Mesendoderm (in vitro differentiated cells): ENCODE measurements at regions not wholly inside any gene's neighbourhood (a gene's known extent, or its start where the extent isn't known, plus 50 kb on each side); places are given as distances from the start of the nearest gene placed in this dataset.

Experiments
- DNase-seq: peaks from one replicate; pipeline ENCODE4 v3.0.0; 2013
- H2AK5ac ChIP-seq: 2 replicates; pipeline ENCODE4 v1.6.1; 2013; ENCODE audit warnings: low read length, inconsistent platforms
- H2BK120ac ChIP-seq: 2 replicates; pipeline ENCODE4 v1.6.1; 2013; ENCODE audit warnings: low read depth, mild to moderate bottlenecking, low read length, moderate library complexity, mixed read lengths
- H2BK15ac ChIP-seq: replicated peaks from 2 replicates; pipeline ENCODE4 v1.6.1; 2013; ENCODE audit warnings: low read depth, mild to moderate bottlenecking, moderate library complexity
- H2BK5ac ChIP-seq: 2 replicates; pipeline ENCODE4 v1.6.1; 2013; ENCODE audit warnings: low read length, inconsistent platforms
- H3K18ac ChIP-seq: 2 replicates; pipeline ENCODE4 v1.6.1; 2013; ENCODE audit warnings: mild to moderate bottlenecking, low read length, mixed read lengths
- H3K23ac ChIP-seq: one replicate; pipeline ENCODE4 v1.6.1; 2013; ENCODE audit warnings: low read length
- H3K27ac ChIP-seq: 2 replicates; pipeline ENCODE4 v1.5.1; 2013; ENCODE audit warnings: low read depth, mild to moderate bottlenecking, inconsistent platforms, low read length, moderate library complexity
- H3K27me3 ChIP-seq: 2 replicates; pipeline ENCODE4 v1.6.1; 2013; ENCODE audit warnings: low read length, control low read depth, mild to moderate bottlenecking, inconsistent platforms; ENCODE audit not compliant: insufficient read depth, poor library complexity
- H3K36me3 ChIP-seq: 2 replicates; pipeline ENCODE4 v1.6.1; 2013; ENCODE audit warnings: low read length, inconsistent platforms; ENCODE audit not compliant: control insufficient read depth, insufficient read depth
- H3K4ac ChIP-seq: one replicate; pipeline ENCODE4 v1.6.1; 2013; ENCODE audit warnings: low read depth, mild to moderate bottlenecking, low read length, moderate library complexity
- H3K4me1 ChIP-seq: 2 replicates; pipeline ENCODE4 v1.6.1; 2013; ENCODE audit warnings: low read depth, low read length, inconsistent platforms; ENCODE audit not compliant: control insufficient read depth
- H3K4me2 ChIP-seq: 2 replicates; pipeline ENCODE4 v1.6.1; 2013; ENCODE audit warnings: low read length
- H3K4me3 ChIP-seq: 2 replicates; pipeline ENCODE4 v1.5.1; 2013; ENCODE audit warnings: mild to moderate bottlenecking, low read length
- H3K56ac ChIP-seq: one replicate; pipeline ENCODE4 v1.6.1; 2013; ENCODE audit warnings: low read length
- H3K79me1 ChIP-seq: 2 replicates; pipeline ENCODE4 v1.6.1; 2013; ENCODE audit warnings: low read length, inconsistent platforms
- H3K79me2 ChIP-seq: 2 replicates; pipeline ENCODE4 v1.6.1; 2013; ENCODE audit warnings: mild to moderate bottlenecking, low read length; ENCODE audit not compliant: control insufficient read depth, insufficient read depth
- H3K9ac ChIP-seq: 2 replicates; pipeline ENCODE4 v1.6.1; 2013; ENCODE audit warnings: low read length, inconsistent platforms
- H4K5ac ChIP-seq: one replicate; pipeline ENCODE4 v1.6.1; 2013; ENCODE audit warnings: low read length
- H4K8ac ChIP-seq: one replicate; pipeline ENCODE4 v1.6.1; 2013; ENCODE audit warnings: low read depth, mild to moderate bottlenecking, control low read depth, low read length, moderate library complexity
- WGBS: extraction: QIAGEN DNeasy Blood & Tissue Kit; methylation state at CpG from one replicate; pipeline ENCODE4 v1.1.7; 2013; ENCODE audit warnings: low lambda C conversion rate, missing lambda C conversion rate; ENCODE audit not compliant: insufficient coverage; ENCODE audit errors: extremely low coverage; 5-methylcytosine and 5-hydroxymethylcytosine counted together

- H3K27me3 ChIP-seq = no peaks in the 10 kb centered on the region
- no CpG with 5 or more reads among the region's 12 CpGs for WGBS
- H2BK15ac ChIP-seq = no peak overlapping the region
- no peak for DNase-seq
- no peak overlapping the region for H2BK5ac ChIP-seq
- H3K18ac ChIP-seq = no peak overlapping the region
- no peak overlapping the region for H2BK120ac ChIP-seq
- H3K4me2 ChIP-seq = no peak overlapping the region
- no peaks in the 10 kb centered on the region for H3K79me1 ChIP-seq
- H3K27ac ChIP-seq = no peak overlapping the region
- H3K4me1 ChIP-seq = no peaks in the 10 kb centered on the region
- H4K8ac ChIP-seq = no peak overlapping the region
- no peak overlapping the region for H3K4ac ChIP-seq
- H4K5ac ChIP-seq = no peak overlapping the region
- no peaks in the 10 kb centered on the region for H3K36me3 ChIP-seq
- H3K79me2 ChIP-seq = no peaks in the 10 kb centered on the region
- no peak overlapping the region for H3K56ac ChIP-seq
- no peak overlapping the region for H3K23ac ChIP-seq
- no peak overlapping the region for H3K9ac ChIP-seq
- H3K4me3 ChIP-seq = no peak overlapping the region
- no peak overlapping the region for H2AK5ac ChIP-seq
These were observed 406.2 kb downstream of the TGFB2 start for GRCh38 chr1:218751208-218751948.

- H4K5ac ChIP-seq = no peak overlapping the region
- no peak overlapping the region for H3K18ac ChIP-seq
- H3K23ac ChIP-seq = no peak overlapping the region
- H3K79me1 ChIP-seq = no peaks in the 10 kb centered on the region
- H3K4me2 ChIP-seq = no peak overlapping the region
- WGBS = no CpG with 5 or more reads among the region's 3 CpGs
- H4K8ac ChIP-seq = no peak overlapping the region
- H3K4me3 ChIP-seq = no peak overlapping the region
- no peaks in the 10 kb centered on the region for H3K79me2 ChIP-seq
- H3K4ac ChIP-seq = no peak overlapping the region
- no peak overlapping the region for H3K56ac ChIP-seq
- H3K27me3 ChIP-seq = no peaks in the 10 kb centered on the region
- no peak overlapping the region for H2BK15ac ChIP-seq
- H3K27ac ChIP-seq = no peak overlapping the region
- H2AK5ac ChIP-seq = no peak overlapping the region
- H3K36me3 ChIP-seq = no peaks in the 10 kb centered on the region
- no peak overlapping the region for H3K9ac ChIP-seq
- H3K4me1 ChIP-seq = no peaks in the 10 kb centered on the region
- no peak overlapping the region for H2BK120ac ChIP-seq
- no peak for DNase-seq
- H2BK5ac ChIP-seq = no peak overlapping the region
These were observed 407.0 kb downstream of the TGFB2 start for GRCh38 chr1:218752126-218752525.

- H3K27me3 ChIP-seq = no peaks in the 10 kb centered on the region
- no peak overlapping the region for H3K23ac ChIP-seq
- no peak overlapping the region for H3K27ac ChIP-seq
- H2BK5ac ChIP-seq = no peak overlapping the region
- H3K18ac ChIP-seq = no peak overlapping the region
- DNase-seq = no peak
- H3K4me1 ChIP-seq = no peaks in the 10 kb centered on the region
- no peak overlapping the region for H3K9ac ChIP-seq
- no peak overlapping the region for H3K4me2 ChIP-seq
- H3K56ac ChIP-seq = no peak overlapping the region
- no peak overlapping the region for H2BK120ac ChIP-seq
- H2AK5ac ChIP-seq = no peak overlapping the region
- WGBS = no CpG with 5 or more reads among the region's 9 CpGs
- H4K5ac ChIP-seq = no peak overlapping the region
- H3K36me3 ChIP-seq = no peaks in the 10 kb centered on the region
- H3K4me3 ChIP-seq = no peak overlapping the region
- H4K8ac ChIP-seq = no peak overlapping the region
- H2BK15ac ChIP-seq = no peak overlapping the region
- H3K79me2 ChIP-seq = no peaks in the 10 kb centered on the region
- H3K4ac ChIP-seq = no peak overlapping the region
- no peaks in the 10 kb centered on the region for H3K79me1 ChIP-seq
These were observed 409.3 kb downstream of the TGFB2 start for GRCh38 chr1:218754477-218754876.

GRCh38 chr1:218755128-218755527 lies 410.0 kb downstream of the TGFB2 start:
- Histone ChIP-seq H3K79me1 (no peaks in the 10 kb centered on the region), H3K4me3 (no peak overlapping the region), H3K23ac (no peak overlapping the region), H4K5ac (no peak overlapping the region), H3K9ac (no peak overlapping the region), H3K4me1 (no peaks in the 10 kb centered on the region), H3K27ac (no peak overlapping the region), H3K4me2 (no peak overlapping the region), H3K27me3 (no peaks in the 10 kb centered on the region), H2BK5ac (no peak overlapping the region), H3K36me3 (no peaks in the 10 kb centered on the region), H2AK5ac (no peak overlapping the region), H3K18ac (no peak overlapping the region), H4K8ac (no peak overlapping the region), H3K56ac (no peak overlapping the region), H3K4ac (no peak overlapping the region), H2BK120ac (no peak overlapping the region), H3K79me2 (no peaks in the 10 kb centered on the region), H2BK15ac (no peak overlapping the region)
- no CpG with 5 or more reads among the region's 3 CpGs for WGBS
- no peak for DNase-seq

GRCh38 chr1:218759795-218760194 lies 413.9 kb upstream of the LYPLAL1 start:
- Histone ChIP-seq H3K9ac (no peak overlapping the region), H3K27me3 (no peaks in the 10 kb centered on the region), H3K27ac (no peak overlapping the region), H2BK15ac (no peak overlapping the region), H2BK120ac (no peak overlapping the region), H3K23ac (no peak overlapping the region), H2AK5ac (no peak overlapping the region), H4K5ac (no peak overlapping the region), H3K4me1 (no peaks in the 10 kb centered on the region), H3K79me1 (no peaks in the 10 kb centered on the region), H3K79me2 (no peaks in the 10 kb centered on the region), H2BK5ac (no peak overlapping the region), H3K4me3 (no peak overlapping the region), H4K8ac (no peak overlapping the region), H3K56ac (no peak overlapping the region), H3K4me2 (no peak overlapping the region), H3K4ac (no peak overlapping the region), H3K18ac (no peak overlapping the region), H3K36me3 (no peaks in the 10 kb centered on the region)
- DNase-seq = no peak
- WGBS = no CpG with 5 or more reads among the region's 3 CpGs
